ENCODE measurements at regions not wholly inside any gene's neighbourhood (a gene's known extent, or its start where the extent isn't known, plus 50 kb on each side); places are given as distances from the start of the nearest gene placed in this dataset.
"Not testable (repeated sequence)": the region's sequence is repeated elsewhere in the genome, so short reads cannot be mapped to it uniquely, and the experiment has no call there.

DNA sequence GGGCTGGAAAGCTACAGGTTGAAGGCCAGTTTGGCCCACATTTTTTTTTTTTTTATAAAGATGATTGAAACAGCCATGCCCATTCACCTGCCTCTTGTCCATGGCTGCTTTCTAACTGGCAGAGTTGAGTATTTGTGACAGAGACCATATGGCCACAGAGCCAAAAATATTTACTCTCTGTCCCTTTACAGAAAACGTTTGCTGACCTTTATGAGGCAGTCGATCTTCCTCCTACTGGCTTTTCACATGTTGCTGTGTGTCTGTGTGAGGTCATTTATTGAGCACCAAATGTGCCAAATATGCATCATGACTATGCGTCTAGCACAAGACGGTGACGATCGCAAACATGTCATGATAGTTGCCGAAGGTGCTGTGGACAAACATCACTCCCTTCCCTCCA is 200.6 kb upstream of the FRG1 start:
- DNase-seq = not testable (repeated sequence)

DNA sequence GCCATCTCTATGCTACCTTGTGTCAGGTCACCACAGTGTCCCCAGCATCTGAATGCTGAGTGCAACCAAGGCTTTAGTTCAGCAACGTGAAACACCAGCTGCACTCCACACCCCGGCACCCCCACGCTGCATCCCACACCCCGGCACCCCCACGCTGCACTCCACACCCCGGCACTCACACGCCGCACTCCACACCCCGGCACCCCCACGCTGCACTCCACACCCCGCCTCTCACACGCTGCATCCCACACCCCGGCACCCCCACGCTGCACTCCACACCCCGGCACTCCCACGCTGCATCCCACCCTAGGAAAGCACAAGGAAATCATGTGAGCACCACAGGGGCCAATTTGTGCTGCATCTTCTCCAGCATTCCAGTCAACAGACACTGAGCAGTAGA is 199.8 kb upstream of the FRG1 start:
- no peak for DNase-seq

DNA sequence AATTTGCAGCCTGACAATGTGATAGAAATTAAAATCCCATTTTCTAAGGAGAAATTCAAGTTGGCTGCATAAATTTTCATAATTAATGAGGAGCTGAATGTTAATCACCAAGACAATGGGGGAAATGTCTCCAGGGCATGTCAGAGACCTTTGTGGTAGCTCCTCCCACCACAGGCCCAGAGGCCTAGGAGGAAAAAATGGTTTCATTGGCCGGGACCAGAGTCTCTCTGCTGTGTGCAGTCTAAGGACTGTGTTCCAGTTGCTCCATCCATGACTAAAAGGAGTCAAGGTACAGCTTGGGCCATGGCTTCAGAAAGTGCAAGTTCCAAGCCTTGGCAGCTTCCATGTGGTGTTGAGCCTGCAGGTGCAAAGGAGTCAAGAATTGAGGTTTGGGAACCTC is 187.6 kb upstream of the FRG1 start:
- not testable (repeated sequence) for DNase-seq

DNA sequence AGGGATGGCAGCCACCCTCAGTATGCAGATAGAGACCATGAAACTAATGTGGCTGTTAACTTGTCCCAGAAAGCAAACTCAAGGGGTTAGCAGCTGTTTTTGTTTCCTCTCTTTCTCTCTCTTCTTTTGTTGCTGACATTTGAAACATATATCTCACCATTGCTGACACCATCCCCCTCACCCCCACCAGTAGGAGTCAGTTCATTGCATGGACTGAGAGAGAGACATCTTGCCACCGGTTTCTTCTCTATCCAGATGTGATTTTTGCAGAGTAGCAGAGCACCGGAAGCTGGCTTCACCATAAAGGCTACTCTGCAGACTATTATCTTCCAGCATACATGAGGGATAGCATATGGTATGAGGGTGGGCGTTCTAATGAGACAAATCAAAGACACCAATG is 177.1 kb upstream of the FRG1 start:
- DNase-seq = no peak

DNA sequence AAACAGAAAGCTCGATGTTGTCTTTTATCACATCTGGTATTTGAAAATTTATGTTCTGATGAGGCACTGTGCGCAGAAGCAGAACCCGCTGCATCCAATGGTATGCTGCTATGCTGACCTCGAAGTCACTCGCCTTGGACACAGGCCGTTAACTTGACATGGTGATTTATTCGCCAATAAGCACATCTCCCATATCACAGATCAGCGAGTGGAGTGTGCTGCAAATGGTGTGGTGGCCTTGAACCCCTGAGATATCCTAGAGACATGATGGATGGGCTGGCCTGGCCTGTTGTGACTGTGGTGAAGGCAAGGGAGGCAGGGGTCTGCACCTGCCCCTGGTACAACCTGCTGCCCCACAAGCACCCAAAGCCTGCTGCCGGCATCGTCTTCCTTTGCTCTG is 175.4 kb upstream of the FRG1 start:
- DNase-seq = no peak

DNA sequence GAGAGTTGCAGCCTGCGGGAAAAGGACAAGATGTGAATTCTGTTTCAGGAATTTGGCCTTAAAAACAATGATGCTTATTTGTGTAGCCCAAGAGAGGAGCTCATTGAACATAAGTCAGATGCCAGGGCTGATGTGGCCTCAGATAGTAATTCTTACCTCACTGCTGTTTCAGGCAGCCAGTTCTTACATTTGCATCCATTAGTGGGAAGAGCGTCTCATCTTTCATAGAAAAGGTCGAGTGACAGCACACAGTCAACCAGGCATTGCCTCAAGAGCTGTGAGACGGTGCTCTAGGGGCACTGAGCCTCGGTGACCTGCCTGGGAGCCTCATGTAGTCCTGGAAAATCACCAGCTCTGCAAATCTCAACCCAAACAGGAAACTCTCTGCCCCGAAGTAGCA is 174.9 kb upstream of the FRG1 start:
- no peak for DNase-seq

DNA sequence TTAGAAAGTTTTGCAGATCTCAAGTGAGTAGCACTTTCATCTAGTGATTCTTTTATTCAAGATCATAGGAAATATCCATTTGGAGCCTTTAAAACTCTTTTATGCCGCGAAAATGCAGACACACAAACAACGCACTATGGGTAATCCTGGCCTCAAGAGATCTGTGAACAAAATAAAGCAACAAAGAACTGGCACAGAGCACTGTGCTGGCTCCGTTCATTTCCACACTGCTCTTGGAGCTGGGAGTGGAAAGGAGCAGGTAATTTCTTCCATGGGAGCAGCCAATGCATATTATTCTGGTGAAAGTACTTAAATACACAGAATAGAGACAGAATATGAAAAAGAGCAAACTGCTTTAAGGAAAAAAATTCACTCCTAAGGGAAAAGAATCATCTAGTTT is 172.7 kb upstream of the FRG1 start:
- DNase-seq = no peak

DNA sequence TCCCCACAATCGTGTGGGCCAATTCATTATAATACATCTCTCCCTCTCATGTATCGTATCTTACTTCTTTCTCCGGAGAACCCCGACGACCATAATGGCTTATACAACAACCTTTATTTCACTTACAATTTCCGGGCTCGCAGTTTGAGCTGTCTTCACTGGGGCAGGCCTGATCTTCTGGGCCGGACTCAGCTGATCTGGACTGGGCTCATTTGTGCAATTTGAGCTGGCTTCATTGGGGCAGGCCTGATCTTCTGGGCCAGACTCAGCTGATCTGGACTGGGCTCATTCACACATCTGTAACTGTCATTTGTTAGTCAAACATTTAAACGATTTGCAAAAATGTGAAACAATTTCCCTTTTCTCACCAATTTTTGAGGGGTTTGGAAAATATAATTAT is 171.5 kb upstream of the FRG1 start:
- no peak for DNase-seq

DNA sequence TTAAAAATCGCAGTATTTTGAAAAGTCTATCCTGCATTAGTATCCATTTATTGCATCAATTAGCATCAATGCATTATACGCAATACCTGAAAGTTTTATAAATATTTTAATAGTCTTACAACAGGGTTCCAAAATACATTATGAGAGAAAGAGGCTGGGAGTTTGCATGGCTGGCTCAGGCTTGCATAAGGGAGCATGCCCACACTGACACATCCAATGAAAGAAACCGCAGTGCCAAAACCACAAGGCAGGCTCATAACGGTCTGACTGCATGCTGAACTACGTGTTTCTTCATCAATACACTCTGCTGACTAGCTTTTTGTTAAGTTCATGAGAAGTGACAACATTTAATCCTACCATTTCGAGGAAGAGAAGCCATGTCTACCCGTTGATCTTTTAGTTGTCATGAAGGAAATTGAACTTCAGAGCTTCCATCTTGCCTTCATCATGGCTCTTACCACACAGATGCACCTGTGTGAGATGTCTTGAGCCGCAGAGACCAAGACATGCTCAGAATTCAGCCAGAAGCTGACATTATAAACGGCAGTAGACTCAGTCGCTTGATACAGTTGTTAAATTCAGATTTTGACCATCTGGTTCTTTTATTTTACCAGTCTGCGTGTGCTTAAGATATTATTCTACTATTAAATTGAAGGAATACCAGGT is 168.8 kb upstream of the FRG1 start:
- DNase-seq = no peak

DNA sequence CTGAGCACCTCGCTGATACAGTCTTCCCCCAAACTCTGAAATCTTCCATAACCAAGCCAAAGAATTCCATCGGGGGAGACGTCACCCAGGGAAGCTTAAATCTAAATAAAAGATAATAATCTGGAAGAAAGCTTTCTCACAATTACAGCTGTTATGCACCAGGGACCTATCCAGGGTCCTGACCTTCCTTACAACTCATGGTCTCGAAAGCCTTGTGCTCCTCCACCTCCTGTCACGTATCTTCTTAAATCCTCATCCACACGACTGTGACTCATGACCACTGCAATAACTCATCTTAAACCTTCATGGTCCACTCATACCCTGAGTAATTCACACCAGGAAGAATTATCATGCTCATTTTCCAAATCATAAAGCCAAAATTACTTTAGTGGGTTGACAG is 166.8 kb upstream of the FRG1 start:
- no peak for DNase-seq

DNA sequence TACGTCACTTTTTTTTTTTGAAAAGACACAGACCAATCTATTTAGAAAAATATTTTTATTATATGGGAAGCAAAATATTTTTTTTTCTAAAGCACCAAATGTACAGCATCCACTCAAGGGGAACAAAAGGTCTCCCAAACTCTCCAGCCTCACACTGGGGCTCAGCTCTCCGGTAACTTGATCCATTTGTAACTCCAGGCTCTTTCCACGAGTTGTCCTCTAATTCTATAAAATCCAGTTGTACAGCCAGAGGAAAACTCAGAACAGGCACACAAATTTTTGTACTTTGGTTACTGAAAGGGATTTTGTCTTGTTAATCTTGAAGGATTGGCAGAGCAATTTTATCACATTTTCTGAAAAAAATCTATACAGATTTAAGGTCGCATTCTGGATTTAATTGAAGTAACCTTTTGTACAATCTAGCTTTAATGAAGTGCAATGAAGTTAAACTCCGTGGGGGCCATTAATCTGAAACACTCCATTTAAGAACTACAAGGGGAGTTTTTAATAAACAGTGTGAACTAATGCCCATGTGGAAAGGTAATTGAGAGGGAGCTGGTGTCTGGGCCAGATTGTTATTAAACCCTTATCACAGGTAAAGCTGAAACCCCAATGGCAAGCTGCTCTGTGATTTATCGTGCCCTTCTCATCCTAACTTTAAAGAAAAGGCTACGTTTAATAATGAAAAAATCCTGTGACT is 161.2 kb upstream of the FRG1 start:
- DNase-seq = no peak

DNA sequence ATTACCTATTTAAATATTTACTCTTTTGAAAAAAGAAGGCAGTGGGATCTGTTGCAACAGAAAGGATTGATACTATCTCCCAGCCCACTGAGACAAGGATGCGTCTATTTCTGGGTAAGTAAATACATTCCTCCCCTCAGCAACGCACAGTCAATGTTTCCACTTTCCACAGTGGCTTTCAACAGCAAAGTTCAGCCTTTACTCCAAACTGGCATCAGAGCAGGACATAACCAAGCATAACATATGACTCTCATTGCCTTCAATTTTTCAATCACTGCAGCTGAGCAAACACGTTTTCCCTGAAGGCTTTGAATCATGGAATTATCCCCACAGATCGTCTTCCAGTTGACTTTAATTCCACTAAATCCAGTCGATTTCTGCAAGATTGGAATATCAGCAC is 160.3 kb upstream of the FRG1 start:
- DNase-seq = no peak

DNA sequence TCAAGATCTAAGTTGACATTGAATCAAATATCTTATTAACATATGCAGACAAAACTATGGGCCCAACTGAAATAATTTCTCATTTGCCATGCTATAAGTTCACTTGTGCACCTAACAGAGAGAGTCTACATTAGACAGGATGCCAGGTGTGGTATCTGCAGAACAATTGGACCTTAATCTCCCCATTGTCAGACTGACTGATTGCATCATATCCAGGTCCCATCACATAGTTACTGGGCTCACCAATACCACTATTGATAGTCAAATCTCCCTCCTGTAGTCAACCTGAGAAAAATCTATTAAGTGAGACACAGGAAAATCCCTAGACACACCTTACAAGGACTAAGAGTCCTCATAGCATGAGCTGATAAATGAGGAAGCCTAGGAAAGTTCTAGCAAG is 156.0 kb upstream of the FRG1 start:
- no peak for DNase-seq

DNA sequence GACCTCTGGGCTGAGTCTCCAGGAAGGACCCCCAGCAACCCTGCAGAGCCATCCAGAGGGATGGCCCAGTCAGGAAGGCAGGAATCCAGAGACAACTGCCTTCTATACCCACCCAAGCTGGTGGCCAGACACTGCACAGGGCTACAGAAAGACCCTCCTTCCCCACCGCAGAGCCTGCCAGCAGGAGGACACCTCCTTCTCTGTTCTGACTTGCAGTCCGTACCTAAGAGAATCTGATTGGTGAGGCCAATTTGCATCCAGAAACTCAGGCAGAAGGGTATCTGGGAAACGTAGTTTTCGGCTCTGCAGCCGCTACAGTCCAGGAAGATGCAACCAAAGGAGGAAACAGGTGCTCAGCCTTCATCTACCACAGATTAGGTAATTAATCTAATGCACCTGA is 155.4 kb upstream of the FRG1 start:
- DNase-seq = no peak

DNA sequence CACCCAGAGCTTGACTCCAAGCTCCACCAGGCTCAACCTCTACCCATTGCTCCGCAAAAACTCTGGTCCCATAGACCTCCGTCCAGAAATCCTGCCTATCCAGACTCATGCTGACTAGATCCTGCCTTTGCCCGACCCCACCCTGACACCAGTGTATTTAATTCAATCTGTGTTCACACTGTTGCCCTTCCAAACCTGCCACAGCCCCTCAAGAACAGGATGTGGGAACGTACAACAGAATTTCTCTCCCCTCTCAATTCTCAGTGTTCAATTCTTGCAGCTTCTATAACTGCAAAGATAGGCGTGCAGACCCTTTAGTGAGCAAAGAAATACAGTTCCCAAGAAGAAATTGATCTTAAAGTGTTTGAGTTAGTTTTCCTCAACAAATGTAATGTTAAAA is 154.2 kb upstream of the FRG1 start:
- no peak for DNase-seq

DNA sequence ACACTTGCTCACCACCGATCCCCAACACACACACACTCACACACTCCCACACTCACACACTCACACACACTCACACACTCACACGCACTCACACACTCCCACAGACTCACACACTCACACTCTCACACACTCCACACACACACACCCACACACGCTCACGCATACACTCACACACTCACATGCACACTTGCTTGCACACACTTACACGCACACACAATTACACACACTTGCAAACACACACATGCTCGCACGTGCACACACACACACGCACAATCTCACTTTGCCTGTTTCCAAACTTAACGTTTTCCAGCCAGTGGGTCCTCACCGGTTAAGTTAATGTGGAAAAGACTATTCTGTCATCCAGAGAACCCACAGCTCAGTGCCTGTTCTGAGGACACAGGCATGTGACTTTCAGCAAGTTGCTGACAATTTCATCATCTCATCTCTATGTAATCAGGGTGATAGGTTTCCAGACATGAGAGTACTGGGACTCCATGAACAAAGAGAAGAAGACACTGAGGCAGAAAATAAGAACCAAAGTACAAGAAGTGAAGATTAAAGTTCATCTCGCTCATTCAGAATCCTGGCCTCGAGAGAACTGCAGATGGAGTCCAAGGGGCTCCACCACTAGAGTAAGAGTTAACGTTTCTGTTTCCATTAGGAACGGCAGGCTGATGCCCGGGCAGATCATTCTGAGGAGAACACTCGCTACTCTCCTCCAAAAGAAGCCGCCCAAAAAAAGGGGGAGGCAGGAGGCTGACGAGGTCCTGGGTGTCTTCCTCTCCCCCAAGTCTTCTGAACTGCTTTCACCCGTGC is 153.2 kb upstream of the FRG1 start:
- DNase-seq = no peak

DNA sequence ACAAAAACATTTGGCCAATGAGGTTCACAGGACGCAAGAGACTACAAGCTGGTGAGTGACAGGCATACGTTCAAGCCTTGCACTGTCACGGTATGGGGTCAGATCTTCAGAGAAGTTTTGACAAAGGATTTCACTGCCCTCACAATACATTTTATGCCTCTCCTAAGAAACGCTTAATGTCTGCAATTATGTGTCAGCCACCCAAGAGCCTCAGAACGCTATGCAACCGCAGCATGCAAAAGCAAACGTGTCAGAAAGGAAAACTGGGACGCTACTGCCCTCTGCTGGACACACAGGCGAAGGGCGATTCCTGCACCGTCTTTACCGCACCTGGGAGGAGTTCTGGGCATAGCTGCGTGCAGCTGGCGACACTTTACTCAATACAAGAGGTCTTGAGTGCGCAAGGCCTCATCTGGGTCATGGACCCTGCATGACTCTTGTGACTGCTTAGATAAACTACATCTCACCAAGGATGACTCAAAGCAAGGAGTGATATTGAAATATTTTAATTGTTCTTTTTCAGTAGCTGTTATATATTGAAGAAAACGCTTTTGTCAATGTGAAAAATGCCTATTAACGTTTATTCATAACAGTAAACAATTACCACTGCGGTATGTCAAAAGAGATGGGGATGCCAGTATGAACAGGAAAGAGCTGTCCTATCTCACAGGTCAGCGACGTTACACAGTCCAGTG is 147.6 kb upstream of the FRG1 start:
- DNase-seq = peak; percentile 87

DNA sequence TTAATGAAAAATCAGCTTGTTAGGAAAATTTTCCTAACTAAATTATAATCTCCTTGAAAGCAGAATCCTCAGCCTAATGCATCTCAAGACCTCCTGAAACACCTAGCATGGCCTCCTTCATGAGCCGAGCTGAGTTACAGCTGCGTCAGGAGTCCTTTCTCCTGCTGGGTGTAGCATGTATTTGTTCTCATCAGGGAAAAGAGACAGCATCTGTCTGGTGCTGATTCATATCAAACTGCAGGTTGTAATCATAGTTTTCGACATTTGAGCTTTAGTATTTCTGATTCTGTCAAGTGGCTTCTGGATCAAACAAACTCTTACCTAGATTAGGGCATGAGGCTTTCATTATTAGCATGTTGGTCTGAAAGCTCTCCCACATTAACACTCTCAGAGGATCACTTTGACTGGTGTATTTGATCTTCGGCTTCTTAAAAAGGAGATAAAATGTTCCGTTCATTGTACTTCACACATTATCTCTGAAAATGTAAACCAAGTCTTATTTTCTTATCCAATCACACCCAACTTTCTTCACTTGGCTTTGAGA is 140.1 kb upstream of the FRG1 start:
- no peak for DNase-seq

DNA sequence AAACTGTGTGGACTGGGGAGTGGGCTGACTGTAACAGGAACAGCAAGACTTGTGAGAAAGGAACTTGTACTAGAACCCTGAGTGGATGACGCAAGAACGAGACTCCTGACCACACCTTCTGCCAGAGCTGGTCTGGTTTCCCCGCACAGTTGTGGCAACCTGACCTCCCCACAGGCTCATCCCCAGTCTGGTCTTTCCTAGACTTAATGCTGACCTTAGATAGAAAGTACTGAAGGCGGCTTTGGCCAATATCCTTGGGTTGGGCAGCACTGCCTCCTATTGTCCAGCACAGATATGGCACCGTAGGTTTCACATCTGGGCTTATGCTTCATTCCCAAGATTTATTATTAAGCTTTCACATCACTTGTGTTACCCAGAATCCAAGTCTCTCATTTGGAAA is 137.8 kb upstream of the FRG1 start:
- no peak for DNase-seq

DNA sequence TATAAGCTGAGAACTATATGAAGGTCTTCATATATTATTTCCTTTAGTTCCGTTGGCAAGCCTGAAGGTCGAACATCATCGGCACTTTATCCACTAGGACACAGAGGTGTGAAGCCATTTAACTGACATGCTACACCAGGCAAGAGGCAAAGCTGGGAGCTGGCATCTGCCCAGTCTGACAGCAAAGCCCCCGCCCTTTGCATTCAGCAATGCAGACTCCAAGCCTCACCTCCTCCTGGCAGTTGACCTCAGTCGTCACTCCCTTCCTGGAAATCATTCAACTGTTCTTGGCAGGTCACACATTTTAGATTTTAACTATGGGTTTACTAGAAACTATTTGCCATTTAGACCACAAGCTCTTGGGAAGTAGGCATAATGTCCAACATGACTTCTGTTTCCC is 135.8 kb upstream of the FRG1 start:
- no peak for DNase-seq

DNA sequence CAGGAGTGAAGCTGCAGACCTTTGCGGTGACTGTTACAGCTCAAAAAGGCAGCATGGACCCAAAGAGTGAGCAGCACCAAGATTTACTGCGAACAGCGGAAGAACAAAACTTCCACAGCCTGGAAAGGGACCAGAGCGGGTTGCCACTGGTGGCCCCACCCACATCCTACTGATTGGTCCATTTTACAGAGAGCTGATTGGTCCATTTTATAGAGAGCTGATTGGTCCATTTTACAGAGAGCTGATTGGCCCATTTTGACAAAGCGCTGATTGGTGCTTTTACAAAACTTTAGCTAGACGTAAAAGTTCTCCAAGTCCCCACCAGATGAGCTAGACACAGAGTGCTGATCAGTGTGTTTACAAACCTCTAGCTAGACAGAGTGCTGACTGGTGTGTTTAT is 134.2 kb upstream of the FRG1 start:
- no peak for DNase-seq

DNA sequence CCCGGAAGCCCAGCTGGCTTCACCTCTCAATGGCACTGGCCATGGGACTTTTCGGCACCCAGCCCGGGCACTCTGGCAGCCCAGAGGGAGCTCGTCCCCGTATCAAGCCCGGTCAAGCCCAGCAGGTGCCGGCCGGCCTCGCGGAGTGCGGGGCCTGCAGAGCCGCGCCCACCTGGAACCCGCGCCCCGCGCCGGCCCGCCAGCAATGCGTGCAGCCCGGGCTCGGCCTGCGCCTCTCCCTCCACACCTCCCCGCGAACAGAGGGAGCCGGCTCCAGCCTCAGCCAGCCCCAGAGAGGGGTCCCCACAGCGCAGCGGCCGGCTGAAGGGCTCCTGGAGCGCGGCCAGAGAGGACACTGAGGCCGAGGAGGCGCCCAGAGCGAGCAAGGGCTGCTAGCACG is 133.6 kb upstream of the FRG1 start:
- DNase-seq = no peak

DNA sequence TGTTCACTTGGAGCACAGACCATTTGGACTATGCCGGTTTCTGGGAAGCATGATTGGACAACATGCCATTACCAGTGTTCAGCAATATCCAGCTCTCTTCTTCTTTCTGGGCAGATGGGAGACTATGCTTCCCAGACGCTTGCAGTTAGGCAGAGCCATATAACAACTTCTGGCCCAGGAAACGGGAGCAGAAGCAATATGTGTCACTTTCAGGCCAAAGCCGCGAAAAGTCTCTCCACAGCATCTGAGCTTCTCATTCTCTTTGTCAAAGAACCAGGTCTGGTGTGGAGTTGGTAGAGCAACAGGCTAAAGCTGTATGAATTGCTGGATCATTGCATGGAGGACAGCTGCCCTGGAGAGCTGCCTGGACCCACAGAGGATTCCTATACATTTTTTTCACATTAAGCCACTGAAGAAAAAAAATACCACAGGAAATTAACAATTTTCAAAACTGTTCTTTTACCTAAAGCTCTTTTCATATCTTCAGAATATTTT is 131.4 kb upstream of the FRG1 start:
- DNase-seq = no peak
